SK-N-MC (cell line): ENCODE measurements at regions not wholly inside any gene's neighbourhood (a gene's known extent, or its start where the extent isn't known, plus 50 kb on each side); places are given as distances from the start of the nearest gene placed in this dataset.

Experiments used
- EZH2 ChIP-seq: fragments of 200-600 bp; sonication (generic); IDR thresholded peaks from one replicate; pipeline ENCODE4 v1.6.1; 2017; ENCODE audit warnings: antibody characterized with exemption
- POLR2AphosphoS5 ChIP-seq: IDR thresholded peaks from 2 replicates; pipeline ENCODE4 v1.6.1; 2012; ENCODE audit warnings: mild to moderate bottlenecking, low read depth, low read length, borderline replicate concordance

- no peak for TF ChIP-seq EZH2
- TF ChIP-seq POLR2AphosphoS5, result no peak
Observed at GRCh38 chr3:150218841-150219240, 189.3 kb upstream of the TSC22D2 start.
